A549 (cell line): ENCODE measurements at regions not wholly inside any gene's neighbourhood (a gene's known extent, or its start where the extent isn't known, plus 50 kb on each side); places are given as distances from the start of the nearest gene placed in this dataset.

Experiments
- EHMT2 ChIP-seq: fragments of 200-600 bp; sonication (generic); IDR thresholded peaks from 2 replicates; pipeline ENCODE4 v1.6.1; 2016; ENCODE audit warnings: antibody characterized with exemption, low read depth, mild to moderate bottlenecking, moderate library complexity
- ZFP36 ChIP-seq: fragments of 450-650 bp; IDR thresholded peaks from 2 replicates; pipeline ENCODE4 v1.6.1; 2014; ENCODE audit warnings: borderline replicate concordance; ENCODE audit not compliant: partially characterized antibody
- TF ChIP-seq, protein P1 (sequence below): fragments of >200 bp; sonication (Bioruptor Twin); formaldehyde crosslinking; IDR thresholded peaks from 3 replicates; pipeline ENCODE4 v1.5.1; 2016
- TF ChIP-seq, protein P2 (sequence below): fragments of 450-650 bp; IDR thresholded peaks from 2 replicates; pipeline ENCODE4 v1.6.1; 2014; ENCODE audit warnings: antibody characterized with exemption

DNA sequence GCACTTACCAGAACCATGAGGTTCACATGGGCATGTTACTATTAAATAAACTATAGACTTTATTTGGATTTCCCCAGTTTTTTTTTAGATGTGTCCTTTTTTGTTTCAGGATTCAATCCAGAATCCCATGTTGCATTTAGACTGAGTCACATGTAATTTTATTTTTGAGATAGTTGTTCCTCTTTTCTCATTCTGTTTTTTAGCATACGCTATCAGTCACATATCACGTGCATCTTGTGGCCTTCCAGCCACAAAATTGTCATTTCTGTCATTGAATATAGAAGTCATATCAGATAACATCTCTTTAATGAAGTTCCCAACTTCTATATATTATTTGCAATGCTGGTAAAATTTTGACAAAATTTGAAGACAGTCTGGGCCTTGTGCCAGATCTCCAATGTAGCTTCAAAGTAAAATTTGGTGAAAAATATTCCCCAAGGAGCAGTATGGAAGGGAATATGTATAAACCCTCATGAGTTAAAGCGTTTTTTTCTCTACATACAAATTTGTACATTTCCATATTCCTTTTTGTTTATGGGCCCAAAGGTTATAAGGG, 132.3 kb upstream of the MKI67 start:
- TF ChIP-seq, protein P1, sequence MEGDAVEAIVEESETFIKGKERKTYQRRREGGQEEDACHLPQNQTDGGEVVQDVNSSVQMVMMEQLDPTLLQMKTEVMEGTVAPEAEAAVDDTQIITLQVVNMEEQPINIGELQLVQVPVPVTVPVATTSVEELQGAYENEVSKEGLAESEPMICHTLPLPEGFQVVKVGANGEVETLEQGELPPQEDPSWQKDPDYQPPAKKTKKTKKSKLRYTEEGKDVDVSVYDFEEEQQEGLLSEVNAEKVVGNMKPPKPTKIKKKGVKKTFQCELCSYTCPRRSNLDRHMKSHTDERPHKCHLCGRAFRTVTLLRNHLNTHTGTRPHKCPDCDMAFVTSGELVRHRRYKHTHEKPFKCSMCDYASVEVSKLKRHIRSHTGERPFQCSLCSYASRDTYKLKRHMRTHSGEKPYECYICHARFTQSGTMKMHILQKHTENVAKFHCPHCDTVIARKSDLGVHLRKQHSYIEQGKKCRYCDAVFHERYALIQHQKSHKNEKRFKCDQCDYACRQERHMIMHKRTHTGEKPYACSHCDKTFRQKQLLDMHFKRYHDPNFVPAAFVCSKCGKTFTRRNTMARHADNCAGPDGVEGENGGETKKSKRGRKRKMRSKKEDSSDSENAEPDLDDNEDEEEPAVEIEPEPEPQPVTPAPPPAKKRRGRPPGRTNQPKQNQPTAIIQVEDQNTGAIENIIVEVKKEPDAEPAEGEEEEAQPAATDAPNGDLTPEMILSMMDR = no peak
- TF ChIP-seq EHMT2 (no peak), ZFP36 (no peak)
- TF ChIP-seq, protein P2, sequence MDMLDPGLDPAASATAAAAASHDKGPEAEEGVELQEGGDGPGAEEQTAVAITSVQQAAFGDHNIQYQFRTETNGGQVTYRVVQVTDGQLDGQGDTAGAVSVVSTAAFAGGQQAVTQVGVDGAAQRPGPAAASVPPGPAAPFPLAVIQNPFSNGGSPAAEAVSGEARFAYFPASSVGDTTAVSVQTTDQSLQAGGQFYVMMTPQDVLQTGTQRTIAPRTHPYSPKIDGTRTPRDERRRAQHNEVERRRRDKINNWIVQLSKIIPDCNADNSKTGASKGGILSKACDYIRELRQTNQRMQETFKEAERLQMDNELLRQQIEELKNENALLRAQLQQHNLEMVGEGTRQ = no peak
